DOHH2 (cell line): ENCODE measurements at regions not wholly inside any gene's neighbourhood (a gene's known extent, or its start where the extent isn't known, plus 50 kb on each side); places are given as distances from the start of the nearest gene placed in this dataset.

ENCODE experiments used
- H3F3A ChIP-seq: fragments of 200-600 bp; sonication (generic), shearing (Covaris generic); 2 replicates; pipeline ENCODE4 v1.6.0; 2016; ENCODE audit warnings: antibody characterized with exemption, mild to moderate bottlenecking; ENCODE audit not compliant: control insufficient read depth, insufficient read depth
- H3K27ac ChIP-seq: fragments of 200-600 bp; sonication (generic); 2 replicates; pipeline ENCODE4 v1.5.1; 2014; ENCODE audit warnings: low read depth, mild to moderate bottlenecking, low read length, moderate library complexity
- H3K27me3 ChIP-seq: fragments of 200-600 bp; sonication (generic); 2 replicates; pipeline ENCODE4 v1.6.1; 2014; ENCODE audit warnings: mild to moderate bottlenecking, low read length, mixed read lengths; ENCODE audit not compliant: control insufficient read depth
- H3K36me3 ChIP-seq: fragments of 200-600 bp; sonication (generic); 2 replicates; pipeline ENCODE4 v1.6.1; 2014; ENCODE audit warnings: mild to moderate bottlenecking, low read length, moderate library complexity, mixed read lengths; ENCODE audit not compliant: control insufficient read depth
- H3K4me1 ChIP-seq: fragments of 200-600 bp; sonication (generic); 2 replicates; pipeline ENCODE4 v1.6.1; 2014; ENCODE audit warnings: mild to moderate bottlenecking, low read length, mixed read lengths; ENCODE audit not compliant: control insufficient read depth
- H3K4me2 ChIP-seq: fragments of 200-600 bp; sonication (generic); 2 replicates; pipeline ENCODE4 v1.6.0; 2014; ENCODE audit warnings: mild to moderate bottlenecking, low read length, moderate library complexity
- H3K4me3 ChIP-seq: fragments of 200-600 bp; sonication (generic); 2 replicates; pipeline ENCODE4 v1.5.1; 2014; ENCODE audit warnings: mild to moderate bottlenecking, low read length, mixed read lengths
- H3K79me2 ChIP-seq: fragments of 200-600 bp; sonication (generic); 2 replicates; pipeline ENCODE4 v1.6.1; 2014; ENCODE audit warnings: mild to moderate bottlenecking, low read length, mixed read lengths; ENCODE audit not compliant: control insufficient read depth
- H3K9me2 ChIP-seq: fragments of 200-600 bp; sonication (generic); replicated peaks from 2 replicates; pipeline ENCODE4 v1.6.1; 2014; ENCODE audit warnings: mild to moderate bottlenecking, low read length, mixed read lengths; ENCODE audit not compliant: control insufficient read depth
- H3K9me3 ChIP-seq: fragments of 200-600 bp; sonication (generic); 2 replicates; pipeline ENCODE4 v1.6.1; 2014; ENCODE audit warnings: antibody characterized with exemption, low read length, mixed read lengths; ENCODE audit not compliant: control insufficient read depth, insufficient read depth
- H4K20me1 ChIP-seq: fragments of 200-600 bp; sonication (generic); 2 replicates; pipeline ENCODE4 v1.6.0; 2014; ENCODE audit warnings: low read depth, mild to moderate bottlenecking, antibody characterized with exemption, low read length, moderate library complexity; ENCODE audit not compliant: control insufficient read depth, insufficient read depth
- CTCF ChIP-seq: fragments of 200-600 bp; sonication (generic); IDR thresholded peaks from one replicate; pipeline ENCODE4 v1.5.1; 2014; ENCODE audit warnings: antibody characterized with exemption, mild to moderate bottlenecking, low read depth, low read length; ENCODE audit not compliant: poor library complexity, severe bottlenecking
- EZH2phosphoT487 ChIP-seq: fragments of 200-600 bp; sonication (generic); IDR thresholded peaks from 2 replicates; pipeline ENCODE4 v1.6.1; 2017; ENCODE audit warnings: borderline replicate concordance, mild to moderate bottlenecking, antibody characterized with exemption, low read length, moderate library complexity, mixed read lengths

GRCh38 chr3:59249004-59249403, 199.2 kb upstream of the CFAP20DC start:
- Histone ChIP-seq H3K27me3 (no peaks in the 10 kb centered on the region), H3K36me3 (peaks cover 21% of the 10 kb centered on the region), H3K9me2 (no peaks in the 10 kb centered on the region), H3K9me3 (peaks cover 18% of the 10 kb centered on the region), H3K79me2 (no peaks in the 10 kb centered on the region), H4K20me1 (no peaks in the 10 kb centered on the region), H3K27ac (no peak overlapping the region), H3K4me3 (no peak overlapping the region), H3K4me1 (peaks cover 80% of the 10 kb centered on the region), H3F3A (peaks cover 16% of the 10 kb centered on the region), H3K4me2 (no peak overlapping the region)
- no peak for TF ChIP-seq EZH2phosphoT487
- TF ChIP-seq CTCF: no peak

GRCh38 chr3:59247402-59247841, 197.6 kb upstream of the CFAP20DC start:
- Histone ChIP-seq H3K79me2 (no peaks in the 10 kb centered on the region), H3K4me1 (peaks cover 75% of the 10 kb centered on the region), H3K27ac (peak overlapping the region; percentile 97), H3K4me2 (peak overlapping the region; percentile 93), H3K36me3 (peaks cover 21% of the 10 kb centered on the region), H3K9me3 (peaks cover 18% of the 10 kb centered on the region), H3F3A (peaks cover 16% of the 10 kb centered on the region), H3K9me2 (no peaks in the 10 kb centered on the region), H3K27me3 (no peaks in the 10 kb centered on the region), H3K4me3 (peak overlapping the region; percentile 69), H4K20me1 (no peaks in the 10 kb centered on the region)
- no peak for TF ChIP-seq CTCF
- TF ChIP-seq EZH2phosphoT487: no peak

- Histone ChIP-seq H3K9me3 (peaks cover 18% of the 10 kb centered on the region), H3K4me3 (peak overlapping the region; percentile 69), H3K4me1 (peaks cover 71% of the 10 kb centered on the region), H4K20me1 (no peaks in the 10 kb centered on the region), H3K27ac (peak overlapping the region; percentile 97), H3K9me2 (no peaks in the 10 kb centered on the region), H3F3A (peaks cover 16% of the 10 kb centered on the region), H3K79me2 (no peaks in the 10 kb centered on the region), H3K27me3 (no peaks in the 10 kb centered on the region), H3K4me2 (peak overlapping the region; percentile 93), H3K36me3 (peaks cover 21% of the 10 kb centered on the region)
- TF ChIP-seq CTCF: no peak
- no peak for TF ChIP-seq EZH2phosphoT487
Measured at GRCh38 chr3:59246719-59247401, 197.0 kb upstream of the CFAP20DC start.
